ENCODE measurements at regions not wholly inside any gene's neighbourhood (a gene's known extent, or its start where the extent isn't known, plus 50 kb on each side); places are given as distances from the start of the nearest gene placed in this dataset.
A peak's percentile ranks its signal among the peaks of the same experiment; 100 is the strongest.
"Not testable (repeated sequence)": the region's sequence is repeated elsewhere in the genome, so short reads cannot be mapped to it uniquely, and the experiment has no call there.

DNA sequence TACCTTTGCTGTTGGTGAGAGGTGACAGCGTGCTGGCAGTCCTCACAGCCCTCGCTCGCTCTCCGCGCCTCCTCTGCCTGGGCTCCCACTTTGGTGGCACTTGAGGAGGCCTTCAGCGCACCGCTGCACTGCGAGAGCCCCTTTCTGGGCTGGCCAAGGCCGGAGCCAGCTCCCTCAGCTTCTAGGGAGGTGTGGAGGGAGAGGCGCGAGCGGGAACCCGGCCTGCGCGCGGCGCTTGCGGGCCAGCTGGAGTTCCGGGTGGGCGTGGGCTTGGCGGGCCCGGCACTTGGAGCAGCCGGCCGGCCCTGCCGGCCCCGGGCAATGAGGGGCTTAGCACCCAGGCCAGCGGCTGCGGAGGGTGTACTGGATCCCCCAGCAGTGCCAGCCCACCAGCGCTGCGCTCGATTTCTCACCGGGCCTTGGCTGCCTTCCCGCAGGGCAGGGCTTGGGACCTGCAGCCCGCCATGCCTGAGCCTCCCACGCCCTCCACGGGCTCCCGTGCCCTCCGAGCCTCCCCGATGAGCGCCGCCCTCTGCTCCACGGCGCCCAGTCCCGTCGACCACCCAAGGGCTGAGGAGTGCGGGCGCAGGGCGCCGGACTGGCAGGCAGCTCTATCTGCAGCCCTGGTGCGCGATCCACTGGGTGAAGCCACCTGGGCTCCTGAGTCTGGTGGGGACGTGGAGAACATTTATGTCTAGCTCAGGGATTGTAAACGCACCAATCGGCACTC, 700.3 kb downstream of the CDH18 start:
- not testable (repeated sequence) for DNase-seq (ENCODE audit: low read depth)

- DNase-seq (ENCODE audit: low read depth): not testable (repeated sequence)
Measured at GRCh38 chr5:19288311-19288710, 699.7 kb downstream of the CDH18 start.

DNA sequence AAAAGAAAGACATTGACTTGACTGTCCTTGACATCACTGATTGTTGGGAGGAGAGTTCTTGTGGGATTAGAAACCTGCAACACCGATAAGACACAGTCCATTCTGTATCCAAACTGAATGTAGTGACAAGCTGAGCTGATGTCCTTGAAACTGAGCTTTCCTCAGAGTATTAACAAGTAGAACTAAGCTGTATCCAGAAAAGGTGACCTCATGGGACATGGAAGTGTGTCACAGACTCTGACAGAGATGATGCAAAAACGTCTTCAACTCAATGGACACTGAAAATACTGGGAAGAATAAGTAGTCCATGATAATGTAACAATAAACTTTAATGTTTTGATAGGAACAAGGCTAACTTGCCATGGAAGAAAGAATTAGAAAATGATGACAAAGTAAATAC, 690.1 kb downstream of the CDH18 start:
- no peak for DNase-seq (ENCODE audit: low read depth)

GRCh38 chr5:19301271-19301670, 686.7 kb downstream of the CDH18 start:
- DNase-seq (ENCODE audit: low read depth): no peak

- DNase-seq (ENCODE audit: low read depth): peak; percentile 84
Measured at GRCh38 chr5:19314840-19315239, 673.2 kb downstream of the CDH18 start.

- DNase-seq (ENCODE audit: low read depth): no peak
Measured at GRCh38 chr5:19319252-19319651, 668.7 kb downstream of the CDH18 start.

- DNase-seq (ENCODE audit: low read depth): peak; percentile 73
Measured at GRCh38 chr5:19322716-19323485, 665.1 kb downstream of the CDH18 start.

DNA sequence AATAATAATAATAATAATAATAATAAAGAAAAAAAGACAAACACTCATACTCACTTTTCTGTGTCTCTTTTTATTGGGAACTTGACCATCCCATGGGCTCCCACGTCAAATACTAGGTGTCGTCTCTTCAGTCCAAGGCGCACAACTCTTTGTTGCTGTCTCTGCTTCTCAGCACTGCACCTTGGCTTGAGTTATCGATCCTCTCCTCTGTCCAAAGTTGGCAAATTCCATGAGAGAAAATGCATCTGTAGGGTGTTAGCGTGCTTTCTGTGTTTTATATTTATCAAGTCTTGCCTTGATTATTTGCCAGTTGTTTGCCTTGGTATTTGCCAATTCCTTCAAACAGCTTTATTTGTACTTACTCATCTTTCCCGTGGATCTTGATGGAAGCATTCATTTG, 653.7 kb downstream of the CDH18 start:
- DNase-seq (ENCODE audit: low read depth): no peak

GRCh38 chr5:19342942-19343341, 645.1 kb downstream of the CDH18 start:
- no peak for DNase-seq (ENCODE audit: low read depth)

GRCh38 chr5:19352120-19352519, 635.9 kb downstream of the CDH18 start:
- DNase-seq (ENCODE audit: low read depth): no peak

GRCh38 chr5:19369048-19369447, 619.0 kb downstream of the CDH18 start:
- no peak for DNase-seq (ENCODE audit: low read depth)

DNA sequence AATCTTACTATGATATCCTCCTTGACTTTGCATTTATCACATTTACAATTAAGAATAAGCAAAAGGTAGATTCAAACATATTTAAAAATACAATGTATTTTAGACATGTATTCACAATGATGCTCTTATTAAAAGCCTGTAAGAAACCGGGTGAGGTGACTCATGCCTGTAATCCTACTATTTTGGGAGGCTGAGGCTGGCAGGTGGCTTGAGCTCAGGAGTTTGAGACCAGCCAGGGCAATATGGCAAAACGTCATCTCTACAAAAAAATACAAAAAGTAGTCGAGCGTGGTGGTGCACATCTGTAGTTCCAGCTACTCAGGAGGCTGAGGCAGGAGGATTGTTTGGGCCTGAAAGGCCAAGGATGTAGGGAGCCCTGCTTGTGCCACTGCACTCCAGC, 618.4 kb downstream of the CDH18 start:
- no peak for DNase-seq (ENCODE audit: low read depth)

DNA sequence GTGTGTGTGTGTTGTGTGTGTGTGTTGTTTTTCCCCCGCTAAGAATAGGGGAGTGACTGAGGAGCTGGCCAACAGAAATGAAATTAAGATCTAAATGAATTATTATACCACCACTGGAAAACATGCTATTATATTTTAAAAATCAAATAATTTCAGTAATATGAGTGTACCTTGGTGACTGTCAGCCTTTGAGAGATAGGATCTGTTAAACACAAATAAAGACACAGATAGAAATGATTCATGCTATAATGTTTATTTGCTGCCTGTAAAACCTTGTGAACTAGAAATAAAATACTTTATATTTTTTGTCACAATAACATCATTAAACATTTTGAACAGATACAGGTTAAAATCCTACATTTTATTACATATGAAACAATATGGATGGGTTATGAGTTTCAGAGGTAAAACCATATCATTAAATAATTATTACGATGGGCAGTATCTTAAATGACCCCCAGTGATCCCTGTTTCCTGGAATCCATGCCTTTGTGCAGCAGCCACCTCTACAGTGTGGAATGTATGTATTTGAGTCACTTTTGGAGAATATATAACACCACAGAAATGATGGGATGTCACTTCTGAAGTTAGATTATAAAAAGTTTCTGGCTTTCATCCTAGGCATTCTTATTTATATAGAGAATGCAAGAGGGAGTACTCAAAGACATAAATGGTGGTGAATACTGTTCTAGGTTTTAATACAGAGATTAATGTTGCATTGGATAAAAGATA, 617.2 kb downstream of the CDH18 start:
- DNase-seq (ENCODE audit: low read depth): no peak

- no peak for DNase-seq (ENCODE audit: low read depth)
Measured at GRCh38 chr5:19388391-19388790, 599.6 kb downstream of the CDH18 start.

GRCh38 chr5:19401032-19401431, 587.0 kb downstream of the CDH18 start:
- no peak for DNase-seq (ENCODE audit: low read depth)

GRCh38 chr5:19406576-19407365, 581.2 kb downstream of the CDH18 start:
- no peak for DNase-seq (ENCODE audit: low read depth)

DNA sequence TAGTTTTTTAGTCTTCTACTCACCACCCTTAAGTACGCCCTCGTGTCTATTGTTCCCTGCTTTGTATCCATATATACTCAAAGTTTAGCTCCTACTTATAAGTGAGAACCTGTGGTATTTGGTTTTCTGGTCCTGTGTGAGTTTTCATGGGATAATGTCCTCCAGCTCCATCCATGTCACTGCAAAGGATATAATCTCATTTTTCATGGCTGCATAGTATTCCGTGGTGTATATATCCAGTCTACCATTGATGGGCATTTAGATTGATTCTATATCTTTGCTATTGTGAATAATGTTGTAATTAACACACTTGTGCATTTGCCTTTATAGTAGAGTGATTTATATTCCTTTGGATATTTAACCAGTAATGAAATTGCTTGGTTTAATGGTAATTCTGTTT, 579.9 kb downstream of the CDH18 start:
- DNase-seq (ENCODE audit: low read depth): no peak

- no peak for DNase-seq (ENCODE audit: low read depth)
Measured at GRCh38 chr5:19411936-19412335, 576.1 kb downstream of the CDH18 start.
